ENCODE measurements at regions not wholly inside any gene's neighbourhood (a gene's known extent, or its start where the extent isn't known, plus 50 kb on each side); places are given as distances from the start of the nearest gene placed in this dataset.
A peak's percentile ranks its signal among the peaks of the same experiment; 100 is the strongest.

GRCh38 chr4:11336435-11336834, 92.3 kb downstream of the HS3ST1 start:
- Histone ChIP-seq H3K9me3 (no peaks in the 10 kb centered on the region), H3K4me3 (peak overlapping the region in 1 of 2 donors; percentile 27), H3K36me3 (no peaks in the 10 kb centered on the region), H3K4me1 (no peaks in the 10 kb centered on the region), H3K27ac (no peak overlapping the region), H3K27me3 (peaks cover 8% of the 10 kb centered on the region)
- peak; percentile 72 for ATAC-seq
- TF ChIP-seq EP300 (IDR thresholded peaks at IDR 0.05) (no peak), POLR2AphosphoS5 (IDR thresholded peaks at IDR 0.05) (no peak), POLR2A (IDR thresholded peaks at IDR 0.05) (no peak)
- TF ChIP-seq, protein P1, sequence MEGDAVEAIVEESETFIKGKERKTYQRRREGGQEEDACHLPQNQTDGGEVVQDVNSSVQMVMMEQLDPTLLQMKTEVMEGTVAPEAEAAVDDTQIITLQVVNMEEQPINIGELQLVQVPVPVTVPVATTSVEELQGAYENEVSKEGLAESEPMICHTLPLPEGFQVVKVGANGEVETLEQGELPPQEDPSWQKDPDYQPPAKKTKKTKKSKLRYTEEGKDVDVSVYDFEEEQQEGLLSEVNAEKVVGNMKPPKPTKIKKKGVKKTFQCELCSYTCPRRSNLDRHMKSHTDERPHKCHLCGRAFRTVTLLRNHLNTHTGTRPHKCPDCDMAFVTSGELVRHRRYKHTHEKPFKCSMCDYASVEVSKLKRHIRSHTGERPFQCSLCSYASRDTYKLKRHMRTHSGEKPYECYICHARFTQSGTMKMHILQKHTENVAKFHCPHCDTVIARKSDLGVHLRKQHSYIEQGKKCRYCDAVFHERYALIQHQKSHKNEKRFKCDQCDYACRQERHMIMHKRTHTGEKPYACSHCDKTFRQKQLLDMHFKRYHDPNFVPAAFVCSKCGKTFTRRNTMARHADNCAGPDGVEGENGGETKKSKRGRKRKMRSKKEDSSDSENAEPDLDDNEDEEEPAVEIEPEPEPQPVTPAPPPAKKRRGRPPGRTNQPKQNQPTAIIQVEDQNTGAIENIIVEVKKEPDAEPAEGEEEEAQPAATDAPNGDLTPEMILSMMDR (IDR thresholded peaks at IDR 0.05): no peak
- WGBS, 2 donors (ENCODE audit: low coverage in 1 of 2): 75 to 76% methylated on average over 3 to 4 of the region's 4 CpGs

- H3K4me1 ChIP-seq: no peaks in the 10 kb centered on the region
- no peak for ATAC-seq
- whole genome bisulfite sequencing, 2 donors (ENCODE audit: low coverage in 1 of 2): 64 to 94% methylated on average over 4 of the region's 4 CpGs
- TF ChIP-seq POLR2AphosphoS5 (IDR thresholded peaks at IDR 0.05): no peak
- TF ChIP-seq, protein P1 (IDR thresholded peaks at IDR 0.05): no peak
- H3K27me3 ChIP-seq: no peaks in the 10 kb centered on the region
- no peak overlapping the region for H3K4me3 ChIP-seq
- H3K36me3 ChIP-seq: no peaks in the 10 kb centered on the region
- no peak overlapping the region for H3K27ac ChIP-seq
- no peaks in the 10 kb centered on the region for H3K9me3 ChIP-seq
These were observed 93.8 kb downstream of the HS3ST1 start for GRCh38 chr4:11334887-11335286.

DNA sequence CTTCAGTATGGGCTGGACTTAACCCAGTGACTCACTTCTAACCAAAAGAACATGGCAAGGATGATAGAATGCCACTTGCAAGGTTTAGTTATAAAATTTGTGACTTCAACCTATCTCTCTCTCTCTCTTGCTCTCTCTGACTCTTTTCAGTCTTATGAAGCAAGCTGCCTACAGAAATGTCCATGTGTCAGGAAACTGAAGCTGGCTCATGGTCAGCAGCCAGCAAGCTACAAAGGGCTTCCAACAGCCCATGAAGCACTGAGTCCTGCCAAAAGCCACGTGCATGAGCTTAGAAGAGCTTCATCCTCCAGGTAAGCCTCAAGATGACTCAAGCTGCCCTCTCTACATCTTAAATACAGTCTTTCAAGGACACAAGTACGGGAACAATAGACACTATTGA, 100.3 kb downstream of the HS3ST1 start:
- TF ChIP-seq POLR2AphosphoS5 (IDR thresholded peaks at IDR 0.05): no peak
- TF ChIP-seq EP300 (IDR thresholded peaks at IDR 0.05): no peak
- TF ChIP-seq, protein P1 (IDR thresholded peaks at IDR 0.05): no peak
- TF ChIP-seq POLR2A (IDR thresholded peaks at IDR 0.05): no peak
- Histone ChIP-seq H3K27me3 (peaks cover 12% of the 10 kb centered on the region), H3K4me3 (no peak overlapping the region), H3K4me1 (no peaks in the 10 kb centered on the region), H3K27ac (no peak overlapping the region), H3K9me3 (peaks cover 0 to 6% (median 0%) of the 10 kb centered on the region in 3 donors), H3K36me3 (no peaks in the 10 kb centered on the region)
- 50 to 51% methylated on average over 1 to 2 of the region's 2 CpGs for WGBS, 2 donors (ENCODE audit: low coverage in 1 of 2)
- no peak for ATAC-seq

DNA sequence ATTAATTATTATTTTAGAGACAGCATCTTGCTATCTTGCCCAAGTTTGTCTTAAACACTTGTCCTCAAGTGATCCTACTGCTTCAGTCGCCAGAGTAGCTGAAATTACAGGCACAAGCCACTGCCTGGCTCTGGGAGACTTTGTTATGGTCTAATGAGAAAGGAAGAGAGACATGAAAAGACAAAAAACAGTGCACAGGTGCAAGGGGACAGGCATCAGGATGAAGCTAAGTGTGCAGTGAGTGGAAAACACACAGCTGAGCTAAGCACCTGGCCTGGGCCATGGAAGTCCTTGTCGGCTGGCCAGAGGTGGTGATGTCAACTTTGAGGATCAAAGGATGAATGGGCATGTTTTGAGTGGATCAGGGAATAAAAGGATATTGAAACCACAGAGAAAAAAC, 102.7 kb downstream of the HS3ST1 start:
- ATAC-seq: no peak
- Histone ChIP-seq H3K4me1 (no peaks in the 10 kb centered on the region), H3K27me3 (peaks cover 12% of the 10 kb centered on the region), H3K27ac (no peak overlapping the region), H3K9me3 (peaks cover 0 to 6% (median 0%) of the 10 kb centered on the region in 3 donors), H3K4me3 (no peak overlapping the region), H3K36me3 (no peaks in the 10 kb centered on the region)
- WGBS, 2 donors (ENCODE audit: low coverage in 1 of 2): 92 to 100% methylated on average over 1 of the region's 2 CpGs
- TF ChIP-seq POLR2A (IDR thresholded peaks at IDR 0.05) (no peak), EP300 (IDR thresholded peaks at IDR 0.05) (no peak), POLR2AphosphoS5 (IDR thresholded peaks at IDR 0.05) (no peak)
- TF ChIP-seq, protein P1 (IDR thresholded peaks at IDR 0.05): no peak

GRCh38 chr4:11323771-11324170, 104.9 kb downstream of the HS3ST1 start:
- Histone ChIP-seq H3K27me3 (peaks cover 9% of the 10 kb centered on the region), H3K4me1 (no peaks in the 10 kb centered on the region), H3K4me3 (no peak overlapping the region), H3K27ac (no peak overlapping the region), H3K36me3 (no peaks in the 10 kb centered on the region), H3K9me3 (peaks cover 0 to 6% (median 0%) of the 10 kb centered on the region in 3 donors)
- TF ChIP-seq, protein P1 (IDR thresholded peaks at IDR 0.05): no peak
- no peak for TF ChIP-seq EP300 (IDR thresholded peaks at IDR 0.05)
- no peak for TF ChIP-seq POLR2A (IDR thresholded peaks at IDR 0.05)
- no peak for TF ChIP-seq POLR2AphosphoS5 (IDR thresholded peaks at IDR 0.05)
- no peak for ATAC-seq

Measured in gastroesophageal sphincter (tissue), 4 donors.